Panc1 (cell line): ENCODE measurements at regions not wholly inside any gene's neighbourhood (a gene's known extent, or its start where the extent isn't known, plus 50 kb on each side); places are given as distances from the start of the nearest gene placed in this dataset.

Experiments
- ATAC-seq: fragments of 200-7000 bp; cut with Tn5 transposase; 2 replicates; pipeline ENCODE4 v1.9.1; 2020; ENCODE audit warnings: mild to moderate bottlenecking, moderate library complexity
- BruUV-seq: library from RNA; stranded (reverse); fragments of 400-500 nt; replicated peaks from 2 replicates; lab custom pipeline; 2021; lab: Mats Ljungman, UMichigan
- CTCF ChIA-PET: fragments of 300-600 bp; sonication (Branson Sonifier 250); formaldehyde crosslinking; loops from one replicate; lab custom pipeline; 2022; ENCODE audit warnings: antibody characterized with exemption; lab: Charles Lee
- POLR2A ChIA-PET: fragments of 300-600 bp; sonication (Branson Sonifier 250); formaldehyde crosslinking; loops from one replicate; lab custom pipeline; 2022; ENCODE audit warnings: antibody characterized with exemption; lab: Charles Lee
- DNase-seq: peaks from one replicate; pipeline ENCODE4 v3.0.0-alpha.2; 2010; ENCODE audit warnings: low read depth, low spot score
- H3K27ac ChIP-seq: 2 replicates; pipeline ENCODE4 v1.5.1; 2011; ENCODE audit warnings: mild to moderate bottlenecking, low read length, inconsistent platforms
- H3K27me3 ChIP-seq: fragments of 200-500 bp; sonication (Bioruptor generic); 2 replicates; pipeline ENCODE4 v1.6.0; 2014; ENCODE audit warnings: low read length, inconsistent platforms; ENCODE audit not compliant: control insufficient read depth, insufficient read depth
- H3K36me3 ChIP-seq: fragments of 200-500 bp; sonication (Bioruptor generic); 2 replicates; pipeline ENCODE4 v1.5.1; 2014; ENCODE audit warnings: inconsistent platforms, mild to moderate bottlenecking, low read length, moderate library complexity; ENCODE audit not compliant: control insufficient read depth, insufficient read depth
- H3K4me1 ChIP-seq: 2 replicates; pipeline ENCODE4 v1.5.1; 2011; ENCODE audit warnings: inconsistent platforms, mild to moderate bottlenecking, low read length, moderate library complexity; ENCODE audit not compliant: control insufficient read depth, insufficient read depth
- H3K4me3 ChIP-seq, 2 experiments: 2 replicates each; pipeline ENCODE4 v1.5.1; 2011 to 2012; ENCODE audit warnings: low read depth in 2 of 2, low read length in 2 of 2, mild to moderate bottlenecking in 2 of 2, inconsistent platforms in 1 of 2, moderate library complexity in 1 of 2
- H3K9me3 ChIP-seq: fragments of 200-500 bp; sonication (Bioruptor generic); 2 replicates; pipeline ENCODE4 v1.5.1; 2014; ENCODE audit warnings: low read depth, mild to moderate bottlenecking, inconsistent platforms, low read length, moderate library complexity; ENCODE audit not compliant: control insufficient read depth, insufficient read depth
- CTCF ChIP-seq: fragments of 450-650 bp; IDR thresholded peaks from 2 replicates; pipeline ENCODE4 v1.5.1; 2017; ENCODE audit warnings: mild to moderate bottlenecking
- POLR2AphosphoS5 ChIP-seq: IDR thresholded peaks from 2 replicates; pipeline ENCODE4 v1.6.1; 2012; ENCODE audit warnings: mild to moderate bottlenecking, low read depth, low read length, moderate library complexity
- REST ChIP-seq, 2 experiments: IDR thresholded peaks; 2 replicates each; pipeline ENCODE4 v1.6.1; 2011 to 2012; ENCODE audit warnings: low read depth in 2 of 2, control low read depth in 1 of 2, low read length in 1 of 2, mild to moderate bottlenecking in 1 of 2, moderate library complexity in 1 of 2; ENCODE audit not compliant: insufficient read depth in 1 of 2
- SIN3A ChIP-seq: IDR thresholded peaks from 2 replicates; pipeline ENCODE4 v1.6.1; 2012; ENCODE audit warnings: low read depth, mild to moderate bottlenecking, low read length, moderate library complexity, borderline replicate concordance; ENCODE audit not compliant: insufficient read depth
- TCF7L2 ChIP-seq: IDR thresholded peaks from 2 replicates; pipeline ENCODE4 v1.6.1; 2011; ENCODE audit warnings: mild to moderate bottlenecking, low read depth, low read length, inconsistent platforms
- in situ Hi-C: cut with HindIII; loops from 2 replicates; pipeline ENCODE4 v1.10.0; 2016; ENCODE audit warnings: low sequenced_read_pairs, low pct_unique_long_range_greater_than_20kb
- intact Hi-C: fragments of 100-400 bp; cut with micrococcal nuclease; formaldehyde crosslinking; loops from one replicate; pipeline ENCODE4 v1.10.0; 2022; ENCODE audit not compliant: unreplicated experiment

GRCh38 chr1:168369655-168370054, 89.0 kb downstream of the TBX19 start:
- ChIA-PET CTCF (no interaction called here), POLR2A (no interaction called here)
- no peak for ATAC-seq
- Histone ChIP-seq H3K27ac (no peak overlapping the region), H3K9me3 (no peaks in the 10 kb centered on the region), H3K4me1 (no peaks in the 10 kb centered on the region), H3K27me3 (0 out of 2 replicates have a peak, but pooled peaks cover under 1% of the 10 kb centered on the region), H3K4me3 (no peak overlapping the region), H3K36me3 (no peaks in the 10 kb centered on the region)
- intact Hi-C loops: no loop called here
- TF ChIP-seq TCF7L2: no peak
- TF ChIP-seq POLR2AphosphoS5: no peak
- TF ChIP-seq REST (IDR thresholded peaks at IDR 0.05; ENCODE audit: insufficient read depth in 1 of 2, low read depth in 2 of 2, low read length in 1 of 2): no peak
- no peak for TF ChIP-seq CTCF
- no peak for TF ChIP-seq SIN3A
- DNase-seq: no peak
- no TSS peak for BruUV-seq
- in situ Hi-C loops: no loop called here

GRCh38 chr1:168368131-168368530, 87.5 kb downstream of the TBX19 start:
- no peak for DNase-seq
- no peak overlapping the region for H3K27ac ChIP-seq
- no peaks in the 10 kb centered on the region for H3K9me3 ChIP-seq
- ATAC-seq: 0 out of 2 replicates have a peak, but pooled peaks have one; percentile 48
- ChIA-PET CTCF (no interaction called here), POLR2A (interaction anchor here (0.6 to 0.7 kb wide), 2 partner anchors 592 to 1387 kb away, joined by 3 read pairs; no protein-coding TSS in a partner anchor)
- H3K36me3 ChIP-seq: no peaks in the 10 kb centered on the region
- no TSS peak for BruUV-seq
- no peaks in the 10 kb centered on the region for H3K4me1 ChIP-seq
- H3K27me3 ChIP-seq: peaks cover 6% of the 10 kb centered on the region; the same call in 1 of the 2 replicates
- in situ Hi-C loops: no loop called here
- H3K4me3 ChIP-seq: no peak overlapping the region
- no peak for TF ChIP-seq TCF7L2
- intact Hi-C loops: no loop called here

GRCh38 chr1:168365719-168366479, 85.2 kb downstream of the TBX19 start:
- no TSS peak for BruUV-seq
- H3K4me1 ChIP-seq: no peaks in the 10 kb centered on the region
- DNase-seq (no peak), ATAC-seq (no peak)
- no peaks in the 10 kb centered on the region for H3K36me3 ChIP-seq
- H3K27me3 ChIP-seq: peaks cover 6% of the 10 kb centered on the region; the same call in 1 of the 2 replicates
- H3K27ac ChIP-seq: no peak overlapping the region
- TF ChIP-seq CTCF (peak; percentile 24), POLR2AphosphoS5 (no peak)
- in situ Hi-C loops: no loop called here
- ChIA-PET POLR2A (no interaction called here), CTCF (no interaction called here)
- no peak overlapping the region for H3K4me3 ChIP-seq
- intact Hi-C loops: no loop called here
- H3K9me3 ChIP-seq: no peaks in the 10 kb centered on the region
